ENCODE measurements at regions not wholly inside any gene's neighbourhood (a gene's known extent, or its start where the extent isn't known, plus 50 kb on each side); places are given as distances from the start of the nearest gene placed in this dataset.

DNA sequence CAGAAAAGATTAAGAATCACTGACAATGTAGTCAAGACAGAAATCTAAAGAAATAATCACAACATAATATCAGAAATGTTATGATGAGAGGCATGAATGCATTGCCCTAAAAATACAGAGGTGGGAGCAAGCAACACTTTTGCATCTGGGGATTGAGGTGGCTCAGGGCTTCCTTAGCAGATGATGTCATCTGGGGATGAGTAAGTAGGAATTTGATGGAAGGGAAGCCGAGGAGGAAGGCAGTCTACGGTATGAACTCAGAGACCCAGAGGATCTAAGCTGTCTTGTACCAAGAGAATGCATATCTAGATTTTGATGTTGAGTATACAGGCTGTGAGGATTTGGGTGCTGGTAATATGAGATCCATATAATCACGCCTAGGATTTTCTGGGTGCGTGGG is 193.0 kb upstream of the SNX19 start:
- peaks cover 11 to 12% of the 10 kb centered on the region in 2 experiments; a peak in 4 of 5 replicates for H3K9me3 Mint-ChIP-seq
- no peak overlapping the region for H4K91ac ChIP-seq (ENCODE audit: insufficient read length, low read depth, low read length)
- H3K18ac ChIP-seq (ENCODE audit: insufficient read length, low read depth, low read length): no peak overlapping the region
- no peaks in the 10 kb centered on the region for H3K4me1 ChIP-seq (ENCODE audit: insufficient read depth, low read length)
- H3K4me2 ChIP-seq (ENCODE audit: insufficient read depth, insufficient read length, low read length): no peak overlapping the region
- no peak overlapping the region for H2BK20ac ChIP-seq (ENCODE audit: low read depth, low read length, poor library complexity, severe bottlenecking)
- no peak overlapping the region for H4K8ac ChIP-seq (replicated peaks; ENCODE audit: insufficient read length, low read depth, low read length)
- no peak overlapping the region for H2BK15ac ChIP-seq (ENCODE audit: low read depth, low read length)
- no peak overlapping the region; a peak in 1 of 5 replicates for H3K4me3 Mint-ChIP-seq
- no CpG with 5 or more reads among the region's 4 CpGs for WGBS (ENCODE audit: extremely low coverage, insufficient read length, low lambda C conversion rate)
- H3K36me3 Mint-ChIP-seq (ENCODE audit: insufficient read depth in 1 of 3, low read depth in 3 of 3): peaks cover 5 to 15% (median 7%) of the 10 kb centered on the region in 3 experiments; a peak in 6 of 7 replicates
- H3K79me1 ChIP-seq (ENCODE audit: insufficient read depth, low read depth, low read length, poor library complexity, severe bottlenecking): no peaks in the 10 kb centered on the region
- no peaks in the 10 kb centered on the region for H3K27me3 ChIP-seq (ENCODE audit: insufficient read depth, low read length)
- no peak overlapping the region for H2BK12ac ChIP-seq (ENCODE audit: insufficient read length, low read depth, low read length)
- H3K27me3 Mint-ChIP-seq (ENCODE audit: low read depth): peaks cover 2% of the 10 kb centered on the region; the same call in 1 of the 2 replicates
- H3K9ac ChIP-seq (ENCODE audit: extremely low read depth, insufficient read length, low read length): no peak overlapping the region
- no peak overlapping the region for H3K56ac ChIP-seq (ENCODE audit: insufficient read length, low read depth, low read length)
- H3T11ph ChIP-seq (ENCODE audit: low read length): no peak overlapping the region
- no peaks in the 10 kb centered on the region for H3K79me2 ChIP-seq (ENCODE audit: insufficient read depth, low read length)
- H2BK120ac ChIP-seq (ENCODE audit: low read depth, low read length, poor library complexity, severe bottlenecking): no peak overlapping the region
- H3K4me1 Mint-ChIP-seq: peaks cover 3% of the 10 kb centered on the region in 2 experiments; a peak in 1 of 4 replicates
- no peak overlapping the region for H4K5ac ChIP-seq (ENCODE audit: insufficient read length, low read depth, low read length)
- no peaks in the 10 kb centered on the region for H3K9me3 ChIP-seq (ENCODE audit: control insufficient read depth, low read depth, low read length)
- no peak overlapping the region for H2AFZ ChIP-seq (ENCODE audit: low read length)
- no peaks in the 10 kb centered on the region for H3K23me2 ChIP-seq (ENCODE audit: insufficient read length, low read depth, low read length, poor library complexity, severe bottlenecking)
- no peak overlapping the region for H2BK5ac ChIP-seq (ENCODE audit: insufficient read length, low read length)
- no peaks in the 10 kb centered on the region for H4K20me1 ChIP-seq (ENCODE audit: control insufficient read depth, insufficient read depth, insufficient read length)
- H3K27ac Mint-ChIP-seq: no peak overlapping the region
- no peak overlapping the region for H3K4ac ChIP-seq (ENCODE audit: low read depth, low read length)
- TF ChIP-seq, protein P1, sequence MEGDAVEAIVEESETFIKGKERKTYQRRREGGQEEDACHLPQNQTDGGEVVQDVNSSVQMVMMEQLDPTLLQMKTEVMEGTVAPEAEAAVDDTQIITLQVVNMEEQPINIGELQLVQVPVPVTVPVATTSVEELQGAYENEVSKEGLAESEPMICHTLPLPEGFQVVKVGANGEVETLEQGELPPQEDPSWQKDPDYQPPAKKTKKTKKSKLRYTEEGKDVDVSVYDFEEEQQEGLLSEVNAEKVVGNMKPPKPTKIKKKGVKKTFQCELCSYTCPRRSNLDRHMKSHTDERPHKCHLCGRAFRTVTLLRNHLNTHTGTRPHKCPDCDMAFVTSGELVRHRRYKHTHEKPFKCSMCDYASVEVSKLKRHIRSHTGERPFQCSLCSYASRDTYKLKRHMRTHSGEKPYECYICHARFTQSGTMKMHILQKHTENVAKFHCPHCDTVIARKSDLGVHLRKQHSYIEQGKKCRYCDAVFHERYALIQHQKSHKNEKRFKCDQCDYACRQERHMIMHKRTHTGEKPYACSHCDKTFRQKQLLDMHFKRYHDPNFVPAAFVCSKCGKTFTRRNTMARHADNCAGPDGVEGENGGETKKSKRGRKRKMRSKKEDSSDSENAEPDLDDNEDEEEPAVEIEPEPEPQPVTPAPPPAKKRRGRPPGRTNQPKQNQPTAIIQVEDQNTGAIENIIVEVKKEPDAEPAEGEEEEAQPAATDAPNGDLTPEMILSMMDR (conservative IDR thresholded peaks at IDR 0.05): no peak
- no peak overlapping the region for H3K23ac ChIP-seq (ENCODE audit: insufficient read length, low read depth, low read length)
- no peak overlapping the region for H2AK5ac ChIP-seq (ENCODE audit: insufficient read length, low read length)
- H3K27ac ChIP-seq (ENCODE audit: insufficient read length, low read depth, low read length): no peak overlapping the region
- no peak for DNase-seq
- H3K14ac ChIP-seq (ENCODE audit: insufficient read depth, low read length): no peak overlapping the region

Measured in H9 (cell line).